Osteoblast (primary cell): ENCODE measurements at regions not wholly inside any gene's neighbourhood (a gene's known extent, or its start where the extent isn't known, plus 50 kb on each side); places are given as distances from the start of the nearest gene placed in this dataset.

Source experiments
- DNase-seq: peaks from one replicate; pipeline ENCODE4 v3.0.0; 2011; ENCODE audit warnings: low spot score, mixed read lengths; ENCODE audit not compliant: insufficient read length; ENCODE audit errors: missing footprints
- H2AFZ ChIP-seq: 2 replicates; pipeline ENCODE4 v1.6.0; 2011; ENCODE audit warnings: mild to moderate bottlenecking, low read length
- H3K27ac ChIP-seq: 2 replicates; pipeline ENCODE4 v1.5.1; 2011; ENCODE audit warnings: mild to moderate bottlenecking, low read depth, low read length, moderate library complexity
- H3K27me3 ChIP-seq: 2 replicates; pipeline ENCODE4 v1.6.0; 2012; ENCODE audit warnings: mild to moderate bottlenecking, control low read depth, inconsistent platforms, low read length, moderate library complexity; ENCODE audit not compliant: insufficient read depth
- H3K36me3 ChIP-seq: 2 replicates; pipeline ENCODE4 v1.5.1; 2011; ENCODE audit warnings: mild to moderate bottlenecking, low read length, control low read depth, moderate library complexity; ENCODE audit not compliant: insufficient read depth
- H3K4me1 ChIP-seq: 2 replicates; pipeline ENCODE4 v1.5.1; 2011; ENCODE audit warnings: mild to moderate bottlenecking, low read length, control low read depth, moderate library complexity; ENCODE audit not compliant: insufficient read depth
- H3K4me2 ChIP-seq: 2 replicates; pipeline ENCODE4 v1.6.0; 2011; ENCODE audit warnings: mild to moderate bottlenecking, low read length; ENCODE audit not compliant: insufficient read depth
- H3K4me3 ChIP-seq: fragments of 200-600 bp; sonication (generic); 3 replicates; pipeline ENCODE4 v1.5.1; 2012; ENCODE audit warnings: mild to moderate bottlenecking, low read length, inconsistent platforms; ENCODE audit not compliant: insufficient read depth
- H3K79me2 ChIP-seq: 2 replicates; pipeline ENCODE4 v1.6.0; 2012; ENCODE audit warnings: mild to moderate bottlenecking, low read length, control low read depth, inconsistent platforms; ENCODE audit not compliant: insufficient read depth
- H3K9me3 ChIP-seq: 2 replicates; pipeline ENCODE4 v1.5.1; 2011; ENCODE audit warnings: low read depth, low read length, control low read depth
- H4K20me1 ChIP-seq: 2 replicates; pipeline ENCODE4 v1.6.0; 2012; ENCODE audit warnings: mild to moderate bottlenecking, low read length, control low read depth; ENCODE audit not compliant: insufficient read depth
- TF ChIP-seq, protein P1 (sequence below): IDR thresholded peaks from 2 replicates; pipeline ENCODE4 v1.5.1; 2011; ENCODE audit warnings: mild to moderate bottlenecking, low read depth, low read length, moderate library complexity; ENCODE audit errors: extremely low read depth

- H3K9me3 ChIP-seq = no peaks in the 10 kb centered on the region
- no peaks in the 10 kb centered on the region for H3K79me2 ChIP-seq
- DNase-seq = no peak
- H3K27me3 ChIP-seq = no peaks in the 10 kb centered on the region
- peak overlapping the region; percentile 30 for H2AFZ ChIP-seq
- H4K20me1 ChIP-seq = no peaks in the 10 kb centered on the region
- H3K27ac ChIP-seq = peak overlapping the region; percentile 76
- TF ChIP-seq, protein P1, sequence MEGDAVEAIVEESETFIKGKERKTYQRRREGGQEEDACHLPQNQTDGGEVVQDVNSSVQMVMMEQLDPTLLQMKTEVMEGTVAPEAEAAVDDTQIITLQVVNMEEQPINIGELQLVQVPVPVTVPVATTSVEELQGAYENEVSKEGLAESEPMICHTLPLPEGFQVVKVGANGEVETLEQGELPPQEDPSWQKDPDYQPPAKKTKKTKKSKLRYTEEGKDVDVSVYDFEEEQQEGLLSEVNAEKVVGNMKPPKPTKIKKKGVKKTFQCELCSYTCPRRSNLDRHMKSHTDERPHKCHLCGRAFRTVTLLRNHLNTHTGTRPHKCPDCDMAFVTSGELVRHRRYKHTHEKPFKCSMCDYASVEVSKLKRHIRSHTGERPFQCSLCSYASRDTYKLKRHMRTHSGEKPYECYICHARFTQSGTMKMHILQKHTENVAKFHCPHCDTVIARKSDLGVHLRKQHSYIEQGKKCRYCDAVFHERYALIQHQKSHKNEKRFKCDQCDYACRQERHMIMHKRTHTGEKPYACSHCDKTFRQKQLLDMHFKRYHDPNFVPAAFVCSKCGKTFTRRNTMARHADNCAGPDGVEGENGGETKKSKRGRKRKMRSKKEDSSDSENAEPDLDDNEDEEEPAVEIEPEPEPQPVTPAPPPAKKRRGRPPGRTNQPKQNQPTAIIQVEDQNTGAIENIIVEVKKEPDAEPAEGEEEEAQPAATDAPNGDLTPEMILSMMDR = no peak
- H3K36me3 ChIP-seq = no peaks in the 10 kb centered on the region
- peaks cover 17% of the 10 kb centered on the region for H3K4me1 ChIP-seq
- H3K4me2 ChIP-seq = no peak overlapping the region
- no peak overlapping the region for H3K4me3 ChIP-seq
Observed at GRCh38 chr12:47302111-47302671, 222.4 kb upstream of the AMIGO2 start.

DNA sequence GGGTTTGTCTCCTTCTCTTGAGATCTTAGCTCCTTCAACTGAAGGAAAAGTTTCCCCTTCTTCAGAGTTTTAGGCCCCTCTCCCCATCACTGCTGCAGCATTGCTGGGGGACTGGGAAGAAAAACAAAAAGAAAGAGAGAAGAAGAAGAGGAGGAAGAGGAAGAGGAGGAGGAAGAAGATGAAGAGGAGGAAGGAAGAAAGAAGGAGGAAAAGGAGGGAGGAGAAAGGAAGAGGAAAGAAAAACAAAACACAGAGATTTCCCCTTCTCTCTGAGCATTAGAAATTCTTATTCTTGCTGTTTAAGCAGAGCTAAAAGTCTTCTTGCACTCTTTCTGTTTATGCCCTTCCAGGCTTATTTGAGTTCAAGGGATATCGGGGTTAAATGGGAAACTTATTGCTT lies 219.8 kb upstream of the AMIGO2 start:
- no peak for DNase-seq
- Histone ChIP-seq H4K20me1 (no peaks in the 10 kb centered on the region), H3K4me1 (peaks cover 17% of the 10 kb centered on the region), H3K79me2 (no peaks in the 10 kb centered on the region), H3K4me3 (no peak overlapping the region), H3K4me2 (no peak overlapping the region), H3K9me3 (no peaks in the 10 kb centered on the region), H3K36me3 (no peaks in the 10 kb centered on the region), H3K27me3 (no peaks in the 10 kb centered on the region), H3K27ac (no peak overlapping the region), H2AFZ (no peak overlapping the region)
- TF ChIP-seq, protein P1 = no peak

DNA sequence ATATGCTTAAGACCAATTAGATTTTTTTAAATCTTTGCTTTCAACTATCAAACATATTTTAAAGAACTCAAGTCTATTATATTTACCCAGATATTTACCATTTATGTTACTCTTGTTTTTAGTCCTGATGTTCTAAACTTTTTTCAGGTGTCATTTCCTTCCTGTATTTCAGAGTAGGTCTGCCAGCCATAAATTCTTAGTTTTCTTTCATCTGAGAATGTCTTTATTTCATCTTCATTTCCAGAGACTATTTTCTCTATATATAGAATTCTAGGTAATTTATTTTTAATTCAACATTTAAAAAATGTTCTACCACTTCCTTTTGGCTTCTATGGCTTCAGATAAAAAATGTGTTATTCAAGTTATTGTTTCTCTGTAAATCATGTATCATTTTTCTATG lies 218.2 kb upstream of the AMIGO2 start:
- no peaks in the 10 kb centered on the region for H3K79me2 ChIP-seq
- no peak overlapping the region for H3K4me3 ChIP-seq
- TF ChIP-seq, protein P1 = no peak
- no peak overlapping the region for H3K4me2 ChIP-seq
- DNase-seq = no peak
- H3K27me3 ChIP-seq = no peaks in the 10 kb centered on the region
- no peak overlapping the region for H2AFZ ChIP-seq
- H3K9me3 ChIP-seq = no peaks in the 10 kb centered on the region
- H3K4me1 ChIP-seq = peaks cover 9% of the 10 kb centered on the region
- H3K27ac ChIP-seq = no peak overlapping the region
- H4K20me1 ChIP-seq = no peaks in the 10 kb centered on the region
- H3K36me3 ChIP-seq = no peaks in the 10 kb centered on the region

- no peaks in the 10 kb centered on the region for H4K20me1 ChIP-seq
Observed at GRCh38 chr12:47296828-47297227, 217.1 kb upstream of the AMIGO2 start.

More at GRCh38 chr12:47296828-47297227, 217.1 kb upstream of the AMIGO2 start:
- no peaks in the 10 kb centered on the region for H3K4me1 ChIP-seq
- no peak overlapping the region for H3K27ac ChIP-seq
- no peak for DNase-seq
- H2AFZ ChIP-seq = no peak overlapping the region
- H3K4me2 ChIP-seq = no peak overlapping the region
- no peak overlapping the region for H3K4me3 ChIP-seq
- H3K27me3 ChIP-seq = no peaks in the 10 kb centered on the region
- H3K36me3 ChIP-seq = no peaks in the 10 kb centered on the region
- H3K9me3 ChIP-seq = no peaks in the 10 kb centered on the region
- H3K79me2 ChIP-seq = no peaks in the 10 kb centered on the region
- TF ChIP-seq, protein P1 = no peak
